OCI-LY7 (cell line): ENCODE measurements at regions not wholly inside any gene's neighbourhood (a gene's known extent, or its start where the extent isn't known, plus 50 kb on each side); places are given as distances from the start of the nearest gene placed in this dataset.

Experiments used
- BruUV-seq: library from RNA; stranded (reverse); fragments of 400-500 nt; replicated peaks from 2 replicates; lab custom pipeline; 2021; lab: Mats Ljungman, UMichigan
- CTCF ChIA-PET: fragments of 300-600 bp; sonication (Branson Sonifier 250); formaldehyde crosslinking; loops from one replicate; lab custom pipeline; 2022; ENCODE audit warnings: antibody characterized with exemption; ENCODE audit not compliant: unreplicated experiment; lab: Charles Lee
- POLR2A ChIA-PET: fragments of 300-600 bp; sonication (Branson Sonifier 250); formaldehyde crosslinking; loops from one replicate; lab custom pipeline; 2022; ENCODE audit warnings: antibody characterized with exemption; lab: Charles Lee
- DNase-seq: peaks from one replicate; pipeline ENCODE4 v3.0.0-alpha.2; 2015; ENCODE audit warnings: low spot score
- H2AFZ ChIP-seq: fragments of 200-600 bp; sonication (generic), shearing (Covaris generic); 2 replicates; pipeline ENCODE4 v1.6.1; 2014; ENCODE audit warnings: mild to moderate bottlenecking, antibody characterized with exemption, low read length, moderate library complexity
- H3K27ac ChIP-seq: fragments of 200-600 bp; sonication (generic); 2 replicates; pipeline ENCODE4 v1.5.1; 2014; ENCODE audit warnings: mixed run types, low read depth, mild to moderate bottlenecking, moderate library complexity, low read length, inconsistent platforms; ENCODE audit not compliant: poor library complexity, severe bottlenecking
- H3K36me3 ChIP-seq: fragments of 200-600 bp; sonication (generic); 2 replicates; pipeline ENCODE4 v1.6.1; 2014; ENCODE audit warnings: mild to moderate bottlenecking, antibody characterized with exemption, low read length, moderate library complexity, mixed read lengths; ENCODE audit not compliant: insufficient read depth
- H3K4me1 ChIP-seq: fragments of 200-600 bp; sonication (generic); 2 replicates; pipeline ENCODE4 v1.5.1; 2014; ENCODE audit warnings: mild to moderate bottlenecking, low read length; ENCODE audit not compliant: insufficient read depth, poor library complexity, severe bottlenecking
- H3K4me2 ChIP-seq: fragments of 200-600 bp; sonication (generic); 2 replicates; pipeline ENCODE4 v1.6.1; 2014; ENCODE audit warnings: mild to moderate bottlenecking, low read length
- H3K4me3 ChIP-seq: fragments of 200-600 bp; sonication (generic); 2 replicates; pipeline ENCODE4 v1.5.1; 2014; ENCODE audit warnings: mild to moderate bottlenecking, low read depth, low read length; ENCODE audit not compliant: poor library complexity, severe bottlenecking
- H3K79me2 ChIP-seq: fragments of 200-600 bp; sonication (generic); 2 replicates; pipeline ENCODE4 v1.6.1; 2016; ENCODE audit warnings: low read depth, mild to moderate bottlenecking, low read length, moderate library complexity, mixed read lengths; ENCODE audit not compliant: insufficient read depth
- H3K9me2 ChIP-seq: fragments of 200-600 bp; sonication (generic); 2 replicates; pipeline ENCODE4 v1.6.1; 2016; ENCODE audit warnings: mild to moderate bottlenecking, low read length, mixed read lengths; ENCODE audit not compliant: insufficient read depth
- H3K9me3 ChIP-seq: fragments of 200-600 bp; sonication (generic); 2 replicates; pipeline ENCODE4 v1.6.1; 2014; ENCODE audit warnings: mild to moderate bottlenecking, mixed run types, low read length, mixed read lengths
- H4K20me1 ChIP-seq: fragments of 200-600 bp; sonication (generic); 2 replicates; pipeline ENCODE4 v1.6.1; 2014; ENCODE audit warnings: mild to moderate bottlenecking, antibody characterized with exemption, low read length, moderate library complexity, mixed read lengths; ENCODE audit not compliant: insufficient read depth
- CTCF ChIP-seq: fragments of 200-600 bp; sonication (generic); conservative IDR thresholded peaks from 2 replicates; pipeline ENCODE4 v1.5.1; 2014; ENCODE audit warnings: mild to moderate bottlenecking, antibody characterized with exemption, low read length, moderate library complexity, mixed read lengths
- EZH2phosphoT487 ChIP-seq: fragments of 200-600 bp; sonication (generic); IDR thresholded peaks from 2 replicates; pipeline ENCODE4 v1.6.1; 2018; ENCODE audit warnings: low read depth, borderline replicate concordance, mild to moderate bottlenecking, mixed run types, antibody characterized with exemption, low read length, moderate library complexity, mixed read lengths
- intact Hi-C: fragments of 100-400 bp; cut with micrococcal nuclease; formaldehyde crosslinking; loops from one replicate; pipeline ENCODE4 v1.10.0; 2022; ENCODE audit not compliant: unreplicated experiment

GRCh38 chr2:45141883-45142866 lies 132.9 kb upstream of the SIX2 start:
- CTCF ChIA-PET: no interaction called here
- Histone ChIP-seq H3K9me3 (no peaks in the 10 kb centered on the region), H2AFZ (peak overlapping the region; percentile 54; the same call in 1 of the 2 replicates), H3K9me2 (no peaks in the 10 kb centered on the region), H3K4me1 (peaks cover 29% of the 10 kb centered on the region), H3K4me2 (peak overlapping the region; percentile 22; the same call in 1 of the 2 replicates), H3K27ac (peak overlapping the region; percentile 1), H3K79me2 (no peaks in the 10 kb centered on the region), H4K20me1 (no peaks in the 10 kb centered on the region), H3K4me3 (no peak overlapping the region), H3K36me3 (no peaks in the 10 kb centered on the region)
- TF ChIP-seq CTCF (no peak), EZH2phosphoT487 (no peak)
- intact Hi-C loops: no loop called here
- no TSS peak for BruUV-seq
- POLR2A ChIA-PET: interaction anchor here (1.3 kb wide), 1 partner anchor 10 kb away, joined by 3 read pairs; no protein-coding TSS in a partner anchor
- peak; percentile 71 for DNase-seq

GRCh38 chr2:45140675-45141074 lies 131.4 kb upstream of the SIX2 start:
- Histone ChIP-seq H3K4me1 (peaks cover 42% of the 10 kb centered on the region), H4K20me1 (no peaks in the 10 kb centered on the region), H3K9me2 (no peaks in the 10 kb centered on the region), H3K9me3 (no peaks in the 10 kb centered on the region), H2AFZ (no peak overlapping the region), H3K4me3 (no peak overlapping the region), H3K36me3 (no peaks in the 10 kb centered on the region), H3K4me2 (no peak overlapping the region), H3K27ac (no peak overlapping the region), H3K79me2 (no peaks in the 10 kb centered on the region)
- intact Hi-C loops: no loop called here
- ChIA-PET CTCF (no interaction called here), POLR2A (no interaction called here)
- no peak for TF ChIP-seq CTCF
- TF ChIP-seq EZH2phosphoT487: no peak
- BruUV-seq: no TSS peak
- no peak for DNase-seq

DNA sequence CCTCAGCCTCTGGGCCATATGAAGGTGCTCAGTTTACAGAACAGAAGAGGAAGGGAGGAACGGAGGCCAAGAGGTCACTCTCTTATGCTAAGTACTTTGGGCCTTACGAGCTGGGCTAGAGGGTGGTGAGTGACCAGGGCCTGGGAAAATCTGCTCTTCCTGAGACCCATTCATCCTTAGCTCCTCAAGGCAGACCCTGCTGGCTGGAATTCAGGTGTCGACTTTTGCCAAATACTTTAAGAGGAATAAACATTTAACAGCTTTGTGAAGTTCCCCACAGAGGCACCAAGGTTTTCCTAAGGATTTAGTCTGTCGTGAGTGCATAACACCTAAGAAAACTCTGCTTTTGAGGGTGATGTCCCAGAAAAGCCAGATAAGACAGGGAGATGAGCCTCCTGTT lies 129.7 kb upstream of the SIX2 start:
- H3K36me3 ChIP-seq: no peaks in the 10 kb centered on the region
- H3K4me3 ChIP-seq: no peak overlapping the region
- POLR2A ChIA-PET: interaction anchor here (1.1 kb wide), 1 partner anchor 10 kb away, joined by 4 read pairs; no protein-coding TSS in a partner anchor
- H3K4me1 ChIP-seq: peaks cover 60% of the 10 kb centered on the region
- CTCF ChIA-PET: no interaction called here
- peak overlapping the region; percentile 43; the same call in 1 of the 2 replicates for H2AFZ ChIP-seq
- H3K27ac ChIP-seq: no peak overlapping the region
- intact Hi-C loops: no loop called here
- no peak overlapping the region for H3K4me2 ChIP-seq
- no peaks in the 10 kb centered on the region for H3K9me2 ChIP-seq
- H4K20me1 ChIP-seq: no peaks in the 10 kb centered on the region
- H3K9me3 ChIP-seq: no peaks in the 10 kb centered on the region
- no TSS peak for BruUV-seq
- TF ChIP-seq EZH2phosphoT487 (no peak), CTCF (no peak)
- no peak for DNase-seq
- no peaks in the 10 kb centered on the region for H3K79me2 ChIP-seq
